ENCODE measurements at regions not wholly inside any gene's neighbourhood (a gene's known extent, or its start where the extent isn't known, plus 50 kb on each side); places are given as distances from the start of the nearest gene placed in this dataset.

DNA sequence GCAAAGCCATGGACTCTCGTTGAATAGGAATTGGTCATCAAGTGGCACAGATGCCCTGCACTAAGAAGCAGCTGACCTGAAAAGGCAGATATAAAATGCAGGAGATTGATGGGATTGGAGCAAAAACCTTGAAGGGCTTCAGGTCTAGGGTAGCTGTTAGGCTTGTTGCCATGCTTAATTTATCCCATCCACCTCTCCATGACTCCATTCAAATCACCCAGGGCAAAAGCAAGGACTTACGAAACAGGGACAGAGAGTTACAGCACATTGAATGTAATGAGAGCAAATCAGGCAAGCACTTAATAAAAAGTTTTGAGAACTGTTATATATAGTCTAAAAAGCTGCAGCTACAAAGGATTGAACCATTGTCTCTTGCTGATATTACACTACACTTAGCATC is 298.2 kb upstream of the ESRRG start:
- H3K27me3 ChIP-seq = no peaks in the 10 kb centered on the region
- H3K4me1 ChIP-seq = no peaks in the 10 kb centered on the region
- TF ChIP-seq EP300 (IDR thresholded peaks at IDR 0.05; ENCODE audit: low read depth) = no peak
- no peaks in the 10 kb centered on the region for H3K36me3 ChIP-seq
- in situ Hi-C loops (cut with MboI; ENCODE audit: low pct_ligation_motif_present in 1 of 4, low pct_unique_long_range_greater_than_20kb in 1 of 4, low sequenced_read_pairs in 3 of 4) = no loop called here
- H3K4me3 ChIP-seq = no peak overlapping the region
- H3K9me3 ChIP-seq = no peaks in the 10 kb centered on the region
- no peak for DNase-seq
- WGBS, 2 donors (ENCODE audit: low coverage in 1 of 2) = 43% methylated on average over 2 of the region's 2 CpGs; no CpG with 5 or more reads in 1 of the 2 donors
- no peak overlapping the region for H3K27ac ChIP-seq
- intact Hi-C loops (cut with DNase I; ENCODE audit: low total_unique reads) = no loop called here

DNA sequence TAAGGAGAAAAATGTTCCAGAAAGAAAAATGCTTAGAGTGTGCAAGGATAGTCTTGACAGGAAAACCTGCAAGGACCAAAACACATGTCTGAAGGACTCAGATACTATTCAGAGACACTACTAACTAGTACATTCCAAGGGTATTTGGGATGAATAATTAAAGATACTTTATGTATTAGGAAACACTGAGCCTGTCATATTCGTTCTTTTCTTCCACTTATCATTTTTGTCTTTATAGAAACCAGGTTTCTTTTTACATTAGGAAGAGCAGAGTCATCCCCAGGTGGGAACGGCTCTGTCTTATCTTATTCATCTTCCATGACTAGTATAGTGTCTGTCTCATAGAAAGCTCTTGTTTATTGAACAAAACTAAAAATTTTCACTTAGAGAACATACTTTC is 296.2 kb upstream of the ESRRG start:
- H3K9me3 ChIP-seq = no peaks in the 10 kb centered on the region
- H3K36me3 ChIP-seq = no peaks in the 10 kb centered on the region
- H3K4me3 ChIP-seq = no peak overlapping the region
- WGBS, 2 donors (ENCODE audit: low coverage in 1 of 2) = 68 to 76% methylated on average over 2 of the region's 2 CpGs
- TF ChIP-seq POLR2AphosphoS5 (IDR thresholded peaks at IDR 0.05) (no peak), EP300 (IDR thresholded peaks at IDR 0.05; ENCODE audit: low read depth) (no peak)
- no peak for DNase-seq
- no peak overlapping the region for H3K27ac ChIP-seq
- intact Hi-C loops (cut with DNase I; ENCODE audit: low total_unique reads) = no loop called here
- no peaks in the 10 kb centered on the region for H3K27me3 ChIP-seq
- H3K4me1 ChIP-seq = no peaks in the 10 kb centered on the region
- in situ Hi-C loops (cut with MboI; ENCODE audit: low pct_ligation_motif_present in 1 of 4, low pct_unique_long_range_greater_than_20kb in 1 of 4, low sequenced_read_pairs in 3 of 4) = no loop called here

DNA sequence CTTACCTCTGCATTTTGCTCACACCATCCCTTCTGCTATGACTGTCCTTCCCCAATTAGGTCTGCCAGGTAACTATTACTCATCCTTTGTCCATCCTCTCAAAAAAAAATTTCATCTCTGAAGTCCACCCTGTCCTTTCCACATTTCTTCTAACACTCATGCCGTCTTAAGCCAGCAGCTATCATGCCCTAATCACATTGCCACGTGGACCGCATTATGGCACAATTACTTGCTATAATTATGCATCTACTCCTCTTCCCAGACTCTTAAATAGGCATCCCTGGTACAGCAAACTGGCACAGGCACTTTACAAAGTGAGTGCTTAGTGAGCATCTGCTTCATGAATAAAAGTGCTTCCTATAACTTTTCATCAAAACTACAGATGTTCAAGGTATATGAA is 295.4 kb upstream of the ESRRG start:
- WGBS, 2 donors (ENCODE audit: low coverage in 1 of 2) = 56 to 76% methylated on average over 3 of the region's 3 CpGs
- Histone ChIP-seq H3K27me3 (no peaks in the 10 kb centered on the region), H3K9me3 (no peaks in the 10 kb centered on the region), H3K27ac (no peak overlapping the region), H3K4me3 (no peak overlapping the region), H3K4me1 (no peaks in the 10 kb centered on the region), H3K36me3 (no peaks in the 10 kb centered on the region)
- no peak for DNase-seq
- no peak for TF ChIP-seq POLR2AphosphoS5 (IDR thresholded peaks at IDR 0.05)
- TF ChIP-seq, protein P1, sequence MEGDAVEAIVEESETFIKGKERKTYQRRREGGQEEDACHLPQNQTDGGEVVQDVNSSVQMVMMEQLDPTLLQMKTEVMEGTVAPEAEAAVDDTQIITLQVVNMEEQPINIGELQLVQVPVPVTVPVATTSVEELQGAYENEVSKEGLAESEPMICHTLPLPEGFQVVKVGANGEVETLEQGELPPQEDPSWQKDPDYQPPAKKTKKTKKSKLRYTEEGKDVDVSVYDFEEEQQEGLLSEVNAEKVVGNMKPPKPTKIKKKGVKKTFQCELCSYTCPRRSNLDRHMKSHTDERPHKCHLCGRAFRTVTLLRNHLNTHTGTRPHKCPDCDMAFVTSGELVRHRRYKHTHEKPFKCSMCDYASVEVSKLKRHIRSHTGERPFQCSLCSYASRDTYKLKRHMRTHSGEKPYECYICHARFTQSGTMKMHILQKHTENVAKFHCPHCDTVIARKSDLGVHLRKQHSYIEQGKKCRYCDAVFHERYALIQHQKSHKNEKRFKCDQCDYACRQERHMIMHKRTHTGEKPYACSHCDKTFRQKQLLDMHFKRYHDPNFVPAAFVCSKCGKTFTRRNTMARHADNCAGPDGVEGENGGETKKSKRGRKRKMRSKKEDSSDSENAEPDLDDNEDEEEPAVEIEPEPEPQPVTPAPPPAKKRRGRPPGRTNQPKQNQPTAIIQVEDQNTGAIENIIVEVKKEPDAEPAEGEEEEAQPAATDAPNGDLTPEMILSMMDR (IDR thresholded peaks at IDR 0.05) = no peak
- TF ChIP-seq EP300 (IDR thresholded peaks at IDR 0.05; ENCODE audit: low read depth) = no peak
- TF ChIP-seq POLR2A (IDR thresholded peaks at IDR 0.05) = no peak
- in situ Hi-C loops (cut with MboI; ENCODE audit: low pct_ligation_motif_present in 1 of 4, low pct_unique_long_range_greater_than_20kb in 1 of 4, low sequenced_read_pairs in 3 of 4) (no loop called here), intact Hi-C loops (cut with DNase I; ENCODE audit: low total_unique reads) (no loop called here)

DNA sequence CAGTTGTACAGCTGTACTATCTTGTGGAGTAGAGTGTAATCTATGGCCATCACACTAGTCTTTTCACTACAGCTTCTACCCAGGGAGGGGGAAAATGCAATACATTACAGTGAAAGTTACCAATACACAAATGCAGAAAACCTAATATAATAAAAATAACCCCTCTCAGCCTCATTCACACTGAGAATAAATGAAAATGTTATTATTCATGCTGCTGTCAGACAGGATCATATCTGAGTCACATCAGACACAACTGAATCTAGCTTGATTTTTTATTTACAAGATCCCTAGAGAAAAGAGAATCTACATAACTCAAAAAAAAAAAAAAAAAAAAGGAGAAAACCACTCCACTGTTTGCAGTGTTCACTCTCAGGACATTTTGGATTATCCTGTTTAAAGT is 293.9 kb upstream of the ESRRG start:
- H3K9me3 ChIP-seq = no peaks in the 10 kb centered on the region

DNA sequence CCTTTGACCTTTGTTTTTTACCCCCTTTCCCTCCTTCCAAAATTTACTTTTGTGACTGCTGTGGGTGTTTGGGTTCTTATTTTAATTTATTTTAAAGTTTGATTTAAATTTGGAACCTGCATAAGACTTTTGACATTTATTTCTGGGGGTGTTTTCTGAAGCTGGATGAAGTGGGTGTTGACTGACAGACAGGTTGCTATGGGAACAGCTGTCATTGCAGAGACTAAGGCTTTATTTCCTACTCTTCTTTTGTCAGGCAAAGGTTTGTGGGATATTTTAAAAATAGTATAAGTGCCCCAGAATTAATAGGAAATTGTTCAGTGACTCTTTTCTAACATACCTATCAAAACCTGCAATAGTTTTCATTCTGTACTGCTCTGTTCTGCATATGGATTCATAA is 290.8 kb upstream of the ESRRG start:
- no peak for TF ChIP-seq EP300 (IDR thresholded peaks at IDR 0.05; ENCODE audit: low read depth)
- no peak for TF ChIP-seq POLR2AphosphoS5 (IDR thresholded peaks at IDR 0.05)
- TF ChIP-seq, protein P1 (IDR thresholded peaks at IDR 0.05) = no peak
- TF ChIP-seq POLR2A (IDR thresholded peaks at IDR 0.05) = no peak

More for the DNA sequence above, 293.9 kb upstream of the ESRRG start:
- Histone ChIP-seq H3K4me1 (no peaks in the 10 kb centered on the region), H3K4me3 (no peak overlapping the region), H3K27me3 (no peaks in the 10 kb centered on the region), H3K36me3 (no peaks in the 10 kb centered on the region), H3K27ac (no peak overlapping the region)
- intact Hi-C loops (cut with DNase I; ENCODE audit: low total_unique reads) = no loop called here
- in situ Hi-C loops (cut with MboI; ENCODE audit: low pct_ligation_motif_present in 1 of 4, low pct_unique_long_range_greater_than_20kb in 1 of 4, low sequenced_read_pairs in 3 of 4) = no loop called here
- no peak for TF ChIP-seq EP300 (IDR thresholded peaks at IDR 0.05; ENCODE audit: low read depth)
- TF ChIP-seq, protein P1 (IDR thresholded peaks at IDR 0.05) = no peak
- TF ChIP-seq POLR2AphosphoS5 (IDR thresholded peaks at IDR 0.05) = no peak
- TF ChIP-seq POLR2A (IDR thresholded peaks at IDR 0.05) = no peak
- DNase-seq = no peak

More for the DNA sequence above, 290.8 kb upstream of the ESRRG start:
- in situ Hi-C loops (cut with MboI; ENCODE audit: low pct_ligation_motif_present in 1 of 4, low pct_unique_long_range_greater_than_20kb in 1 of 4, low sequenced_read_pairs in 3 of 4) = no loop called here
- no peak for DNase-seq
- H3K27ac ChIP-seq = no peak overlapping the region
- H3K36me3 ChIP-seq = no peaks in the 10 kb centered on the region
- intact Hi-C loops (cut with DNase I; ENCODE audit: low total_unique reads) = no loop called here
- no peaks in the 10 kb centered on the region for H3K9me3 ChIP-seq
- H3K27me3 ChIP-seq = no peaks in the 10 kb centered on the region
- H3K4me1 ChIP-seq = no peaks in the 10 kb centered on the region
- no peak overlapping the region for H3K4me3 ChIP-seq
